Suprapubic skin (tissue), 4 donors: ENCODE measurements at regions not wholly inside any gene's neighbourhood (a gene's known extent, or its start where the extent isn't known, plus 50 kb on each side); places are given as distances from the start of the nearest gene placed in this dataset.

Experiments
- DNase-seq, 2 donors: peaks; one replicate each; pipeline ENCODE4 v3.0.0-alpha.2; 2019; ENCODE audit warnings: low spot score in 2 of 2
- H3K27ac ChIP-seq: fragments of 200-600 bp; sonication (generic); one replicate; pipeline ENCODE4 v1.5.1; 2019
- H3K27me3 ChIP-seq: fragments of 200-600 bp; sonication (generic); one replicate; pipeline ENCODE4 v1.5.1; 2019
- H3K36me3 ChIP-seq: fragments of 200-600 bp; sonication (generic); one replicate; pipeline ENCODE4 v1.5.1; 2019
- H3K4me1 ChIP-seq: fragments of 200-600 bp; sonication (generic); one replicate; pipeline ENCODE4 v1.5.1; 2019
- H3K4me3 ChIP-seq: fragments of 200-600 bp; sonication (generic); one replicate; pipeline ENCODE4 v1.5.1; 2019; ENCODE audit warnings: mild to moderate bottlenecking
- H3K9me3 ChIP-seq: fragments of 200-600 bp; sonication (generic); one replicate; pipeline ENCODE4 v1.5.1; 2019
- CTCF ChIP-seq, 2 donors: fragments of 200-600 bp in 1 of 2; fragments of 450-650 bp in 1 of 2; sonication (generic) in 1 of 2; IDR thresholded peaks; one replicate each; pipeline ENCODE4 v1.5.1; 2016 to 2019; ENCODE audit warnings: antibody characterized with exemption in 2 of 2, mild to moderate bottlenecking in 1 of 2, moderate library complexity in 1 of 2
- EP300 ChIP-seq: sonication (generic); formaldehyde crosslinking; IDR thresholded peaks from one replicate; pipeline ENCODE4 v1.6.1; 2017; ENCODE audit warnings: antibody characterized with exemption
- POLR2A ChIP-seq, 2 donors: fragments of 450-650 bp; IDR thresholded peaks; one replicate each; pipeline ENCODE4 v1.6.1; 2017; ENCODE audit warnings: antibody characterized with exemption in 2 of 2, mild to moderate bottlenecking in 2 of 2, moderate library complexity in 2 of 2
- POLR2AphosphoS5 ChIP-seq, 3 donors: sonication (generic); formaldehyde crosslinking; IDR thresholded peaks; one replicate each; pipeline ENCODE4 v1.6.1; 2017; ENCODE audit warnings: antibody characterized with exemption in 3 of 3
- WGBS: methylation state at CpG from one replicate; pipeline ENCODE4 v1.1.5; 2018; 5-methylcytosine and 5-hydroxymethylcytosine counted together

GRCh38 chr4:33029976-33030375, 2309.8 kb downstream of the PCDH7 start:
- Histone ChIP-seq H3K9me3 (no peaks in the 10 kb centered on the region), H3K27ac (no peak overlapping the region), H3K27me3 (no peaks in the 10 kb centered on the region), H3K36me3 (no peaks in the 10 kb centered on the region), H3K4me3 (no peak overlapping the region), H3K4me1 (no peaks in the 10 kb centered on the region)
- TF ChIP-seq CTCF (IDR thresholded peaks at IDR 0.05) = no peak
- no peak for TF ChIP-seq EP300
- no peak for TF ChIP-seq POLR2A (IDR thresholded peaks at IDR 0.05)
- TF ChIP-seq POLR2AphosphoS5 (IDR thresholded peaks at IDR 0.05) = no peak
- no peak for DNase-seq

- H3K4me1 ChIP-seq = no peaks in the 10 kb centered on the region
- H3K4me3 ChIP-seq = no peak overlapping the region
- no peak for DNase-seq
- no peak overlapping the region for H3K27ac ChIP-seq
- H3K36me3 ChIP-seq = no peaks in the 10 kb centered on the region
- H3K27me3 ChIP-seq = no peaks in the 10 kb centered on the region
- H3K9me3 ChIP-seq = no peaks in the 10 kb centered on the region
- no peak for TF ChIP-seq CTCF (IDR thresholded peaks at IDR 0.05)
- TF ChIP-seq POLR2AphosphoS5 (IDR thresholded peaks at IDR 0.05) = no peak
- TF ChIP-seq POLR2A (IDR thresholded peaks at IDR 0.05) = no peak
- no peak for TF ChIP-seq EP300
These were observed 2311.2 kb downstream of the PCDH7 start for GRCh38 chr4:33031328-33031727.

GRCh38 chr4:33037464-33037863, 2317.3 kb downstream of the PCDH7 start:
- H3K27ac ChIP-seq = no peak overlapping the region
- 55% methylated on average over 5 of the region's 5 CpGs for WGBS
- TF ChIP-seq POLR2AphosphoS5 (IDR thresholded peaks at IDR 0.05) (no peak), EP300 (no peak), CTCF (IDR thresholded peaks at IDR 0.05) (no peak), POLR2A (IDR thresholded peaks at IDR 0.05) (no peak)

GRCh38 chr4:33045334-33045733, 2325.2 kb downstream of the PCDH7 start:
- H3K36me3 ChIP-seq = no peaks in the 10 kb centered on the region
- TF ChIP-seq POLR2A (IDR thresholded peaks at IDR 0.05) = no peak
- no peak for TF ChIP-seq EP300
- TF ChIP-seq POLR2AphosphoS5 (IDR thresholded peaks at IDR 0.05) = no peak
- TF ChIP-seq CTCF (IDR thresholded peaks at IDR 0.05) = no peak
- H3K27ac ChIP-seq = no peak overlapping the region
- H3K4me3 ChIP-seq = no peak overlapping the region
- no peaks in the 10 kb centered on the region for H3K9me3 ChIP-seq
- no peak for DNase-seq
- no peaks in the 10 kb centered on the region for H3K27me3 ChIP-seq
- H3K4me1 ChIP-seq = no peaks in the 10 kb centered on the region
- 78% methylated on average over 1 of the region's 1 CpG for WGBS

More at GRCh38 chr4:33037464-33037863, 2317.3 kb downstream of the PCDH7 start:
- no peaks in the 10 kb centered on the region for H3K4me1 ChIP-seq
- no peak for DNase-seq
- H3K9me3 ChIP-seq = no peaks in the 10 kb centered on the region
- H3K27me3 ChIP-seq = no peaks in the 10 kb centered on the region
- no peak overlapping the region for H3K4me3 ChIP-seq
- H3K36me3 ChIP-seq = no peaks in the 10 kb centered on the region

GRCh38 chr4:33052241-33052640, 2332.1 kb downstream of the PCDH7 start:
- WGBS = 66% methylated on average over 5 of the region's 5 CpGs
- Histone ChIP-seq H3K27ac (no peak overlapping the region), H3K36me3 (no peaks in the 10 kb centered on the region), H3K4me1 (peaks cover 6% of the 10 kb centered on the region), H3K27me3 (no peaks in the 10 kb centered on the region), H3K4me3 (no peak overlapping the region), H3K9me3 (no peaks in the 10 kb centered on the region)
- DNase-seq = no peak
- TF ChIP-seq POLR2AphosphoS5 (IDR thresholded peaks at IDR 0.05) (no peak), POLR2A (IDR thresholded peaks at IDR 0.05) (no peak), EP300 (no peak), CTCF (IDR thresholded peaks at IDR 0.05) (no peak)
